CD4-positive, alpha-beta T cell (primary cell): ENCODE measurements at regions not wholly inside any gene's neighbourhood (a gene's known extent, or its start where the extent isn't known, plus 50 kb on each side); places are given as distances from the start of the nearest gene placed in this dataset.

Experiments
- ATAC-seq: fragments of 200-7000 bp; cut with Tn5 transposase; one replicate; pipeline ENCODE4 v1.10.0; 2022; ENCODE audit warnings: mild to moderate bottlenecking; ENCODE audit not compliant: poor library complexity
- CTCF ChIA-PET: fragments of 350-600 bp; sonication (Branson Sonifier 250); formaldehyde crosslinking; loops from one replicate; lab custom pipeline; 2021; ENCODE audit warnings: antibody characterized with exemption, inconsistent platforms; lab: Charles Lee
- POLR2A ChIA-PET: fragments of 350-600 bp; sonication (Branson Sonifier 250); formaldehyde crosslinking; loops from one replicate; lab custom pipeline; 2021; ENCODE audit warnings: antibody characterized with exemption, inconsistent platforms; lab: Charles Lee
- DNase-seq, 14 experiments: peaks; one replicate each; pipeline ENCODE4 v3.0.0-alpha.2; 2013 to 2020; ENCODE audit warnings: mixed read lengths in 2 of 14
- H3K27ac ChIP-seq, 2 donors: one replicate each; pipeline versions ENCODE4 v1.5.1 to v1.7.0; 2013; ENCODE audit warnings: low read length in 2 of 2, low read depth in 1 of 2, mild to moderate bottlenecking in 1 of 2
- H3K27me3 ChIP-seq, 2 experiments: 1 replicate in 1 of 2; 2 replicates in 1 of 2; pipeline versions ENCODE4 v1.6.1 to v1.7.0; 2013; ENCODE audit warnings: low read length in 2 of 2, control low read depth in 1 of 2, mild to moderate bottlenecking in 1 of 2, moderate library complexity in 1 of 2; ENCODE audit not compliant: insufficient read depth in 2 of 2, control insufficient read depth in 1 of 2
- H3K36me3 ChIP-seq: one replicate; pipeline ENCODE4 v1.6.1; 2013; ENCODE audit warnings: low read length, control low read depth; ENCODE audit not compliant: insufficient read depth
- H3K4me1 ChIP-seq: one replicate; pipeline ENCODE4 v1.6.1; 2013; ENCODE audit warnings: low read length, control low read depth; ENCODE audit not compliant: insufficient read depth
- H3K4me3 ChIP-seq: one replicate; pipeline ENCODE4 v1.5.1; 2013; ENCODE audit warnings: mild to moderate bottlenecking, low read length, moderate library complexity
- H3K9me3 ChIP-seq, 2 experiments: 1 replicate in 1 of 2; 2 replicates in 1 of 2; pipeline versions ENCODE4 v1.6.1 to v1.7.0; 2013; ENCODE audit warnings: low read length in 2 of 2, mild to moderate bottlenecking in 2 of 2, control low read depth in 1 of 2, moderate library complexity in 1 of 2; ENCODE audit not compliant: control insufficient read depth in 1 of 2, insufficient read depth in 1 of 2
- H3K27ac Mint-ChIP-seq: one replicate; pipeline ENCODE4 v1.8.0; 2020; ENCODE audit warnings: mixed read lengths
- H3K27me3 Mint-ChIP-seq: one replicate; pipeline ENCODE4 v1.8.0; 2021; ENCODE audit warnings: mixed read lengths
- H3K36me3 Mint-ChIP-seq: one replicate; pipeline ENCODE4 v1.8.0; 2021; ENCODE audit warnings: low read depth, mixed read lengths
- H3K4me1 Mint-ChIP-seq: one replicate; pipeline ENCODE4 v1.8.0; 2021; ENCODE audit warnings: low read depth, mixed read lengths
- H3K4me3 Mint-ChIP-seq: one replicate; pipeline ENCODE4 v1.8.0; 2020; ENCODE audit warnings: mild to moderate bottlenecking, mixed read lengths
- H3K9me3 Mint-ChIP-seq: one replicate; pipeline ENCODE4 v1.8.0; 2020; ENCODE audit warnings: mixed read lengths
- intact Hi-C, 2 experiments: fragments of 100-400 bp; cut with DNase I in 1 of 2; cut with micrococcal nuclease in 1 of 2; formaldehyde crosslinking; loops; one replicate each; pipeline versions ENCODE4 v1.15.1 to v1.9.0; 2023 to 2025; cut with DNase I, micrococcal nuclease
- TF ChIP-seq, protein P1 (sequence below): fragments of 200-600 bp; IDR thresholded peaks from one replicate; pipeline ENCODE4 v1.8.0; 2022; ENCODE audit warnings: antibody characterized with exemption, mild to moderate bottlenecking

DNA sequence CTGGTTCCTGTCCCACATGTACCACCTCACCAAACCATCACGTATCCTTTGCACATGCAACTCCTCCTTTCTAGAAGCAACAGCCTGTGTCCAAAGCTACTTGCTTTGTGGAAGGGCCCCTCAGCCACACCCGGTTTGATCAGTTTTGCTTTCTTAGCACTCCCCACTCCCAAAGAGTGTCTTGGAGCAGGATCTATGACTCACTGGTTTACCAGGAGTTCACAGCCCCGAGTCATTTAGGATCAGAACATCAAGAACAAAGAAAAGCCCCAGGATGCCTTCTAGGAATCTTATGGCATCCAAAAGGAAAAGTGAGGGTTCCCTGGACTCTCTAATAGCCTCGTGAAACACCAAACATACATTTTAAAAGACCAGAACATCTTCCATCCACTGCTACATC lies 50.7 kb upstream of the IGF1R start:
- ATAC-seq (no peak), DNase-seq (no peak)
- H3K9me3 ChIP-seq: no peaks in the 10 kb centered on the region
- H3K27ac ChIP-seq: no peak overlapping the region
- intact Hi-C loops: loop anchor here in 1 of 2 experiments (10.0 kb wide), 1 partner anchor 477 kb away; no protein-coding TSS in a partner anchor
- TF ChIP-seq, protein P1, sequence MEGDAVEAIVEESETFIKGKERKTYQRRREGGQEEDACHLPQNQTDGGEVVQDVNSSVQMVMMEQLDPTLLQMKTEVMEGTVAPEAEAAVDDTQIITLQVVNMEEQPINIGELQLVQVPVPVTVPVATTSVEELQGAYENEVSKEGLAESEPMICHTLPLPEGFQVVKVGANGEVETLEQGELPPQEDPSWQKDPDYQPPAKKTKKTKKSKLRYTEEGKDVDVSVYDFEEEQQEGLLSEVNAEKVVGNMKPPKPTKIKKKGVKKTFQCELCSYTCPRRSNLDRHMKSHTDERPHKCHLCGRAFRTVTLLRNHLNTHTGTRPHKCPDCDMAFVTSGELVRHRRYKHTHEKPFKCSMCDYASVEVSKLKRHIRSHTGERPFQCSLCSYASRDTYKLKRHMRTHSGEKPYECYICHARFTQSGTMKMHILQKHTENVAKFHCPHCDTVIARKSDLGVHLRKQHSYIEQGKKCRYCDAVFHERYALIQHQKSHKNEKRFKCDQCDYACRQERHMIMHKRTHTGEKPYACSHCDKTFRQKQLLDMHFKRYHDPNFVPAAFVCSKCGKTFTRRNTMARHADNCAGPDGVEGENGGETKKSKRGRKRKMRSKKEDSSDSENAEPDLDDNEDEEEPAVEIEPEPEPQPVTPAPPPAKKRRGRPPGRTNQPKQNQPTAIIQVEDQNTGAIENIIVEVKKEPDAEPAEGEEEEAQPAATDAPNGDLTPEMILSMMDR: no peak
- no peaks in the 10 kb centered on the region for H3K36me3 Mint-ChIP-seq
- H3K9me3 Mint-ChIP-seq: no peaks in the 10 kb centered on the region
- H3K27me3 Mint-ChIP-seq: peaks cover 4% of the 10 kb centered on the region
- no peak overlapping the region for H3K4me3 ChIP-seq
- ChIA-PET POLR2A (no interaction called here), CTCF (no interaction called here)
- peaks cover 11% of the 10 kb centered on the region for H3K4me1 ChIP-seq
- peaks cover 22% of the 10 kb centered on the region for H3K4me1 Mint-ChIP-seq
- H3K27ac Mint-ChIP-seq: no peak overlapping the region
- no peak overlapping the region for H3K4me3 Mint-ChIP-seq
- H3K36me3 ChIP-seq: no peaks in the 10 kb centered on the region
- no peaks in the 10 kb centered on the region for H3K27me3 ChIP-seq
